Endodermal cell (in vitro differentiated cells): ENCODE measurements at regions not wholly inside any gene's neighbourhood (a gene's known extent, or its start where the extent isn't known, plus 50 kb on each side); places are given as distances from the start of the nearest gene placed in this dataset.

Experiments used
- DNase-seq: peaks from one replicate; pipeline ENCODE4 v3.0.0-alpha.2; 2017
- H3K27ac ChIP-seq: 2 replicates; pipeline ENCODE4 v1.5.1; 2013; ENCODE audit warnings: mild to moderate bottlenecking, low read depth, low read length, moderate library complexity
- H3K27me3 ChIP-seq: 2 replicates; pipeline ENCODE4 v1.6.1; 2013; ENCODE audit warnings: mild to moderate bottlenecking, low read length, moderate library complexity; ENCODE audit not compliant: insufficient read depth, control insufficient read depth, poor library complexity, severe bottlenecking
- H3K36me3 ChIP-seq: 2 replicates; pipeline ENCODE4 v1.7.0; 2013; ENCODE audit warnings: mild to moderate bottlenecking, low read length, moderate library complexity; ENCODE audit not compliant: control insufficient read depth, insufficient read depth
- H3K4me1 ChIP-seq: one replicate; pipeline ENCODE4 v1.7.0; 2013; ENCODE audit warnings: low read length; ENCODE audit not compliant: control insufficient read depth, insufficient read depth
- H3K4me3 ChIP-seq: 2 replicates; pipeline ENCODE4 v1.5.1; 2013; ENCODE audit warnings: mild to moderate bottlenecking, low read length, moderate library complexity
- H3K9ac ChIP-seq: 2 replicates; pipeline ENCODE4 v1.6.1; 2013; ENCODE audit warnings: mild to moderate bottlenecking, low read length, moderate library complexity; ENCODE audit not compliant: poor library complexity, severe bottlenecking; ENCODE audit errors: extremely low read depth
- H3K9me3 ChIP-seq: 2 replicates; pipeline ENCODE4 v1.6.1; 2013; ENCODE audit warnings: mild to moderate bottlenecking, low read length, moderate library complexity; ENCODE audit not compliant: control insufficient read depth
- H3K27ac Mint-ChIP-seq: 2 replicates; pipeline ENCODE4 v1.8.0; 2020; ENCODE audit warnings: mixed read lengths
- H3K27me3 Mint-ChIP-seq: 2 replicates; pipeline ENCODE4 v1.8.0; 2021; ENCODE audit warnings: mild to moderate bottlenecking, mixed read lengths; ENCODE audit not compliant: insufficient read depth
- H3K36me3 Mint-ChIP-seq: 2 replicates; pipeline ENCODE4 v1.8.0; 2020; ENCODE audit warnings: low read depth, mixed read lengths
- H3K4me1 Mint-ChIP-seq: 2 replicates; pipeline ENCODE4 v1.8.0; 2020; ENCODE audit warnings: mixed read lengths
- H3K4me3 Mint-ChIP-seq: 2 replicates; pipeline ENCODE4 v1.8.0; 2020; ENCODE audit warnings: mild to moderate bottlenecking, moderate library complexity, mixed read lengths
- H3K9me3 Mint-ChIP-seq: 2 replicates; pipeline ENCODE4 v1.8.0; 2020; ENCODE audit warnings: mild to moderate bottlenecking, mixed read lengths
- CTCF ChIP-seq: fragments of 200-600 bp; sonication (generic); conservative IDR thresholded peaks from 2 replicates; pipeline ENCODE4 v1.5.0; 2021; ENCODE audit warnings: antibody characterized with exemption, mild to moderate bottlenecking
- WGBS, 2 experiments: methylation state at CpG; one replicate each; pipeline versions ENCODE4 v1.1.5 to v1.1.7; 2013; ENCODE audit warnings: missing lambda C conversion rate in 2 of 2, mixed read lengths in 1 of 2; ENCODE audit not compliant: insufficient coverage in 1 of 2, insufficient read length in 1 of 2; 5-methylcytosine and 5-hydroxymethylcytosine counted together

GRCh38 chr12:30537228-30537627, 158.4 kb downstream of the IPO8 start:
- H3K9me3 Mint-ChIP-seq, result peaks cover 24% of the 10 kb centered on the region
- 88 to 90% methylated on average over 2 of the region's 2 CpGs for WGBS, 2 experiments
- no peaks in the 10 kb centered on the region for H3K36me3 ChIP-seq
- peaks cover 13% of the 10 kb centered on the region for H3K9me3 ChIP-seq
- H3K27ac ChIP-seq, result no peak overlapping the region
- H3K27me3 Mint-ChIP-seq, result no peaks in the 10 kb centered on the region
- DNase-seq, result no peak
- peaks cover 3% of the 10 kb centered on the region for H3K36me3 Mint-ChIP-seq
- H3K27ac Mint-ChIP-seq, result no peak overlapping the region
- H3K9ac ChIP-seq, result no peak overlapping the region
- no peaks in the 10 kb centered on the region for H3K27me3 ChIP-seq
- TF ChIP-seq CTCF, result no peak
- H3K4me1 Mint-ChIP-seq, result no peaks in the 10 kb centered on the region
- no peaks in the 10 kb centered on the region for H3K4me1 ChIP-seq
- no peak overlapping the region for H3K4me3 ChIP-seq
- no peak overlapping the region for H3K4me3 Mint-ChIP-seq

- Mint-ChIP-seq H3K27ac (no peak overlapping the region), H3K36me3 (no peaks in the 10 kb centered on the region), H3K4me1 (no peaks in the 10 kb centered on the region), H3K27me3 (no peaks in the 10 kb centered on the region), H3K9me3 (no peaks in the 10 kb centered on the region), H3K4me3 (no peak overlapping the region)
- no peak overlapping the region for H3K4me3 ChIP-seq
- no peak for TF ChIP-seq CTCF
- DNase-seq, result no peak
- H3K4me1 ChIP-seq, result no peaks in the 10 kb centered on the region
- no peak overlapping the region for H3K9ac ChIP-seq
- no peak overlapping the region for H3K27ac ChIP-seq
- H3K27me3 ChIP-seq, result no peaks in the 10 kb centered on the region
- no peaks in the 10 kb centered on the region for H3K36me3 ChIP-seq
- no peaks in the 10 kb centered on the region for H3K9me3 ChIP-seq
- 90 to 94% methylated on average over 2 to 5 of the region's 5 CpGs for WGBS, 2 experiments
Measured at GRCh38 chr12:30533558-30534265, 162.0 kb downstream of the IPO8 start.

GRCh38 chr12:30531731-30532678, 163.7 kb downstream of the IPO8 start:
- no peak for DNase-seq
- no peaks in the 10 kb centered on the region for H3K36me3 ChIP-seq
- no peak overlapping the region for H3K27ac ChIP-seq
- H3K9me3 ChIP-seq, result no peaks in the 10 kb centered on the region
- H3K4me3 ChIP-seq, result no peak overlapping the region
- Mint-ChIP-seq H3K36me3 (no peaks in the 10 kb centered on the region), H3K27me3 (no peaks in the 10 kb centered on the region), H3K4me3 (no peak overlapping the region), H3K9me3 (no peaks in the 10 kb centered on the region), H3K27ac (no peak overlapping the region), H3K4me1 (no peaks in the 10 kb centered on the region)
- H3K4me1 ChIP-seq, result no peaks in the 10 kb centered on the region
- H3K27me3 ChIP-seq, result no peaks in the 10 kb centered on the region
- WGBS, 2 experiments, result 85 to 92% methylated on average over 4 to 8 of the region's 8 CpGs
- TF ChIP-seq CTCF, result no peak
- no peak overlapping the region for H3K9ac ChIP-seq
